ENCODE measurements at regions not wholly inside any gene's neighbourhood (a gene's known extent, or its start where the extent isn't known, plus 50 kb on each side); places are given as distances from the start of the nearest gene placed in this dataset.

DNA sequence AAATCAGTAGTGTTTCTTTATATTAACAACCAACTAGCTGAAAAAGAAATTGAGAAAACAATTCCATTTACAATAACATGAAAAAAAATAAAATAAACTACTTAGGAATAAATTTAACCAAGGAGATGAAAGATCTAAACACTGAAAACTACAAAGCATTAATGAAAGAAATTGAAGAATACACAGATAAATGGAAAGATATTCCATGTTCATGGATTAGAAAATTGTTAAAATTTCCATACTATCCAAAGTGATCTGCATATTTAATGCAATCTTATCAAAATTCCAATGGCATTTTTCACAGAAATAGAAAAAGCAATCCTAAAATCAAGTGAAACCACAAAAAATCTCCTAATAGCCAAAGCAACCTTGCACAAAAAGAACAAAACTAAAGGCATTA, 320.2 kb upstream of the GRAMD2B start:
- Histone ChIP-seq H3K4me1 (ENCODE audit: control insufficient read depth, extremely low read depth, insufficient read depth, low read length) (no peaks in the 10 kb centered on the region), H3K27ac (ENCODE audit: insufficient read depth, low read depth, low read length) (no peak overlapping the region), H3K4me3 (replicated peaks in 1 of 3; ENCODE audit: insufficient read depth in 1 of 3, low read depth in 1 of 3, low read length in 3 of 3) (no peak overlapping the region), H3K9me1 (replicated peaks; ENCODE audit: control insufficient read depth, extremely low read depth, insufficient read depth, low read length) (no peaks in the 10 kb centered on the region), H3K4me2 (ENCODE audit: insufficient read depth, low read length) (no peak overlapping the region), H3K9me3 (replicated peaks; ENCODE audit: control insufficient read depth, insufficient read depth, low read length) (no peaks in the 10 kb centered on the region), H3K9ac (replicated peaks; ENCODE audit: extremely low read depth, insufficient read depth, low read length) (no peak overlapping the region), H3K27me3 (ENCODE audit: control insufficient read depth in 2 of 2, insufficient read depth in 2 of 2, low read length in 2 of 2) (no peaks in the 10 kb centered on the region), H2AFZ (ENCODE audit: low read depth, low read length) (no peak overlapping the region), H4K20me1 (replicated peaks; ENCODE audit: control insufficient read depth, extremely low read depth, insufficient read depth, low read length) (no peaks in the 10 kb centered on the region), H3K79me2 (ENCODE audit: control insufficient read depth, insufficient read depth, low read length) (no peaks in the 10 kb centered on the region), H3K36me3 (ENCODE audit: control insufficient read depth in 2 of 2, extremely low read depth in 1 of 2, insufficient read depth in 2 of 2, low read length in 2 of 2) (no peaks in the 10 kb centered on the region)
- CTCF ChIA-PET = no interaction called here
- TF ChIP-seq, protein P1, sequence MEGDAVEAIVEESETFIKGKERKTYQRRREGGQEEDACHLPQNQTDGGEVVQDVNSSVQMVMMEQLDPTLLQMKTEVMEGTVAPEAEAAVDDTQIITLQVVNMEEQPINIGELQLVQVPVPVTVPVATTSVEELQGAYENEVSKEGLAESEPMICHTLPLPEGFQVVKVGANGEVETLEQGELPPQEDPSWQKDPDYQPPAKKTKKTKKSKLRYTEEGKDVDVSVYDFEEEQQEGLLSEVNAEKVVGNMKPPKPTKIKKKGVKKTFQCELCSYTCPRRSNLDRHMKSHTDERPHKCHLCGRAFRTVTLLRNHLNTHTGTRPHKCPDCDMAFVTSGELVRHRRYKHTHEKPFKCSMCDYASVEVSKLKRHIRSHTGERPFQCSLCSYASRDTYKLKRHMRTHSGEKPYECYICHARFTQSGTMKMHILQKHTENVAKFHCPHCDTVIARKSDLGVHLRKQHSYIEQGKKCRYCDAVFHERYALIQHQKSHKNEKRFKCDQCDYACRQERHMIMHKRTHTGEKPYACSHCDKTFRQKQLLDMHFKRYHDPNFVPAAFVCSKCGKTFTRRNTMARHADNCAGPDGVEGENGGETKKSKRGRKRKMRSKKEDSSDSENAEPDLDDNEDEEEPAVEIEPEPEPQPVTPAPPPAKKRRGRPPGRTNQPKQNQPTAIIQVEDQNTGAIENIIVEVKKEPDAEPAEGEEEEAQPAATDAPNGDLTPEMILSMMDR (IDR thresholded peaks at IDR 0.05; ENCODE audit: extremely low read depth in 1 of 2, insufficient read depth in 1 of 2, low read depth in 1 of 2, low read length in 2 of 2) = no peak
- TF ChIP-seq JUN (IDR thresholded peaks at IDR 0.05; ENCODE audit: borderline replicate concordance, insufficient read depth, insufficient read length, low read depth) (no peak), EZH2 (IDR thresholded peaks at IDR 0.05; ENCODE audit: borderline replicate concordance, low read depth, low read length, severe bottlenecking) (no peak), POLR2A (IDR thresholded peaks at IDR 0.05; ENCODE audit: low read depth, low read length) (no peak), MYC (IDR thresholded peaks at IDR 0.05; ENCODE audit: low read depth, low read length) (no peak), POLR2AphosphoS5 (IDR thresholded peaks at IDR 0.05; ENCODE audit: insufficient read depth, low read depth, low read length) (no peak), GATA2 (IDR thresholded peaks at IDR 0.05; ENCODE audit: insufficient read depth, insufficient read length, low read depth, low read length) (no peak), FOS (IDR thresholded peaks at IDR 0.05; ENCODE audit: borderline replicate concordance, insufficient read depth, low read length) (no peak)
- TF ChIP-seq, protein P2, sequence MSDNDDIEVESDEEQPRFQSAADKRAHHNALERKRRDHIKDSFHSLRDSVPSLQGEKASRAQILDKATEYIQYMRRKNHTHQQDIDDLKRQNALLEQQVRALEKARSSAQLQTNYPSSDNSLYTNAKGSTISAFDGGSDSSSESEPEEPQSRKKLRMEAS (IDR thresholded peaks at IDR 0.05; ENCODE audit: insufficient read depth, insufficient read length) = no peak
- POLR2A ChIA-PET = no interaction called here
- DNase-seq (ENCODE audit: low read depth, low spot score) (no peak), FAIRE-seq (no peak)
- intact Hi-C loops (cut with micrococcal nuclease) (no loop called here), dilution Hi-C loops (cut with MboI; ENCODE audit: extremely low pct_ligation_motif_present, low sequenced_read_pairs) (no loop called here)
- no TSS peak for BruUV-seq (replicated peaks)

Measured in endothelial cell of umbilical vein (primary cell).